Gastroesophageal sphincter (tissue), 3 donors: ENCODE measurements at regions not wholly inside any gene's neighbourhood (a gene's known extent, or its start where the extent isn't known, plus 50 kb on each side); places are given as distances from the start of the nearest gene placed in this dataset.

Source experiments
- CTCF ChIP-seq, 4 experiments: fragments of 200-600 bp in 2 of 4; fragments of 450-650 bp in 2 of 4; sonication (generic) in 1 of 4; IDR thresholded peaks; one replicate each; pipeline ENCODE4 v1.5.1; 2017 to 2019; ENCODE audit warnings: antibody characterized with exemption in 4 of 4, mild to moderate bottlenecking in 2 of 4, moderate library complexity in 2 of 4
- EP300 ChIP-seq: sonication (generic); formaldehyde crosslinking; IDR thresholded peaks from one replicate; pipeline ENCODE4 v1.6.1; 2017; ENCODE audit warnings: antibody characterized with exemption, mild to moderate bottlenecking
- POLR2A ChIP-seq, 2 donors: fragments of 450-650 bp; IDR thresholded peaks; one replicate each; pipeline ENCODE4 v1.6.1; 2017; ENCODE audit warnings: antibody characterized with exemption in 2 of 2, mild to moderate bottlenecking in 2 of 2, moderate library complexity in 1 of 2

GRCh38 chr1:73593804-73594203 is 604.2 kb downstream of the LRRIQ3 start:
- TF ChIP-seq EP300 (no peak), POLR2A (IDR thresholded peaks at IDR 0.05) (no peak), CTCF (IDR thresholded peaks at IDR 0.05) (no peak)
